ENCODE measurements at regions not wholly inside any gene's neighbourhood (a gene's known extent, or its start where the extent isn't known, plus 50 kb on each side); places are given as distances from the start of the nearest gene placed in this dataset.

- TF ChIP-seq CTCF (conservative IDR thresholded peaks at IDR 0.05; ENCODE audit: control insufficient read depth, insufficient read depth, low read depth, low read length) = no peak
- no peak for DNase-seq (ENCODE audit: low read depth)
- H3K4me3 ChIP-seq (ENCODE audit: control insufficient read depth, low read depth, low read length) = no peak overlapping the region
These were observed 884.3 kb upstream of the PCDH20 start for GRCh38 chr13:62299988-62300387.

GRCh38 chr13:62296812-62297211, 881.2 kb upstream of the PCDH20 start:
- no peak overlapping the region for H3K4me3 ChIP-seq (ENCODE audit: control insufficient read depth, low read depth, low read length)
- TF ChIP-seq CTCF (conservative IDR thresholded peaks at IDR 0.05; ENCODE audit: control insufficient read depth, insufficient read depth, low read depth, low read length) = no peak
- no peak for DNase-seq (ENCODE audit: low read depth)

GRCh38 chr13:62294244-62294643, 878.6 kb upstream of the PCDH20 start:
- no peak for TF ChIP-seq CTCF (conservative IDR thresholded peaks at IDR 0.05; ENCODE audit: control insufficient read depth, insufficient read depth, low read depth, low read length)
- peak; percentile 37 for DNase-seq (ENCODE audit: low read depth)
- no peak overlapping the region for H3K4me3 ChIP-seq (ENCODE audit: control insufficient read depth, low read depth, low read length)

GRCh38 chr13:62292714-62293480, 877.2 kb upstream of the PCDH20 start:
- no peak for TF ChIP-seq CTCF (conservative IDR thresholded peaks at IDR 0.05; ENCODE audit: control insufficient read depth, insufficient read depth, low read depth, low read length)
- DNase-seq (ENCODE audit: low read depth) = peak; percentile 58
- H3K4me3 ChIP-seq (ENCODE audit: control insufficient read depth, low read depth, low read length) = no peak overlapping the region

- no peak for TF ChIP-seq CTCF (conservative IDR thresholded peaks at IDR 0.05; ENCODE audit: control insufficient read depth, insufficient read depth, low read depth, low read length)
- DNase-seq (ENCODE audit: low read depth) = no peak
- H3K4me3 ChIP-seq (ENCODE audit: control insufficient read depth, low read depth, low read length) = no peak overlapping the region
These were observed 874.9 kb upstream of the PCDH20 start for GRCh38 chr13:62290542-62290941.

- no peak for TF ChIP-seq CTCF (conservative IDR thresholded peaks at IDR 0.05; ENCODE audit: control insufficient read depth, insufficient read depth, low read depth, low read length)
- no peak overlapping the region for H3K4me3 ChIP-seq (ENCODE audit: control insufficient read depth, low read depth, low read length)
- DNase-seq (ENCODE audit: low read depth) = no peak
These were observed 872.1 kb upstream of the PCDH20 start for GRCh38 chr13:62287764-62288163.

All from fibroblast of mammary gland (primary cell).